GDM1 (cell line): ENCODE measurements at regions not wholly inside any gene's neighbourhood (a gene's known extent, or its start where the extent isn't known, plus 50 kb on each side); places are given as distances from the start of the nearest gene placed in this dataset.

ENCODE experiments used
- DNase-seq: peaks from one replicate; lab custom pipeline; 2025; lab: John Stamatoyannopoulos, UW

- DNase-seq: no peak
These were observed 188.7 kb upstream of the GSE1 start for GRCh38 chr16:85424260-85425073.

- no peak for DNase-seq
These were observed 188.0 kb upstream of the GSE1 start for GRCh38 chr16:85425074-85425662.

GRCh38 chr16:85426806-85427205 lies 186.3 kb upstream of the GSE1 start:
- DNase-seq: no peak

GRCh38 chr16:85428168-85428898 lies 184.8 kb upstream of the GSE1 start:
- no peak for DNase-seq

- DNase-seq: no peak
These were observed 184.0 kb upstream of the GSE1 start for GRCh38 chr16:85428899-85429775.

- no peak for DNase-seq
These were observed 183.2 kb upstream of the GSE1 start for GRCh38 chr16:85429776-85430522.

GRCh38 chr16:85430523-85431421 lies 182.3 kb upstream of the GSE1 start:
- no peak for DNase-seq

GRCh38 chr16:85431431-85432124 lies 181.5 kb upstream of the GSE1 start:
- DNase-seq: no peak

GRCh38 chr16:85432606-85433005 lies 180.5 kb upstream of the GSE1 start:
- DNase-seq: no peak

- DNase-seq: no peak
These were observed 179.6 kb upstream of the GSE1 start for GRCh38 chr16:85433477-85433876.

- no peak for DNase-seq
These were observed 177.8 kb upstream of the GSE1 start for GRCh38 chr16:85435286-85435685.

GRCh38 chr16:85435700-85436099 lies 177.4 kb upstream of the GSE1 start:
- DNase-seq: no peak

- no peak for DNase-seq
These were observed 176.9 kb upstream of the GSE1 start for GRCh38 chr16:85436207-85436606.

- DNase-seq: no peak
These were observed 176.4 kb upstream of the GSE1 start for GRCh38 chr16:85436636-85437165.

GRCh38 chr16:85437166-85438052 lies 175.7 kb upstream of the GSE1 start:
- DNase-seq: no peak

GRCh38 chr16:85438981-85439685 lies 174.0 kb upstream of the GSE1 start:
- no peak for DNase-seq

- no peak for DNase-seq
These were observed 172.4 kb upstream of the GSE1 start for GRCh38 chr16:85440744-85441143.
